Activated gamma-delta T cell treated with anti-CD3 and anti-CD28 coated beads, Interleukin-2, amount 50 U/mL, for 16 hours (primary cell): ENCODE measurements at regions not wholly inside any gene's neighbourhood (a gene's known extent, or its start where the extent isn't known, plus 50 kb on each side); places are given as distances from the start of the nearest gene placed in this dataset.
"Not testable (repeated sequence)": the region's sequence is repeated elsewhere in the genome, so short reads cannot be mapped to it uniquely, and the experiment has no call there.

ENCODE experiments used
- DNase-seq: peaks from one replicate; pipeline ENCODE4 v3.0.0-alpha.2; 2020; ENCODE audit warnings: low read depth

GRCh38 chr13:40342461-40342860 is 324.0 kb downstream of the FOXO1 start:
- no peak for DNase-seq

GRCh38 chr13:40342901-40343300 is 323.5 kb downstream of the FOXO1 start:
- no peak for DNase-seq

GRCh38 chr13:40343550-40344269 is 322.7 kb downstream of the FOXO1 start:
- no peak for DNase-seq

- DNase-seq: no peak
Observed at GRCh38 chr13:40344270-40345148, 321.9 kb downstream of the FOXO1 start.

- no peak for DNase-seq
Observed at GRCh38 chr13:40345149-40345514, 321.3 kb downstream of the FOXO1 start.

GRCh38 chr13:40345654-40346372 is 320.6 kb downstream of the FOXO1 start:
- no peak for DNase-seq

GRCh38 chr13:40346592-40346991 is 319.8 kb downstream of the FOXO1 start:
- no peak for DNase-seq

- DNase-seq: no peak
Observed at GRCh38 chr13:40348096-40348679, 318.3 kb downstream of the FOXO1 start.

- no peak for DNase-seq
Observed at GRCh38 chr13:40350283-40350992, 316.0 kb downstream of the FOXO1 start.

- DNase-seq: no peak
Observed at GRCh38 chr13:40351537-40352379, 314.7 kb downstream of the FOXO1 start.

- no peak for DNase-seq
Observed at GRCh38 chr13:40352380-40352778, 314.1 kb downstream of the FOXO1 start.

GRCh38 chr13:40352802-40353562 is 313.5 kb downstream of the FOXO1 start:
- no peak for DNase-seq

- DNase-seq: no peak
Observed at GRCh38 chr13:40355126-40355724, 311.2 kb downstream of the FOXO1 start.

- no peak for DNase-seq
Observed at GRCh38 chr13:40356011-40356410, 310.4 kb downstream of the FOXO1 start.

- not testable (repeated sequence) for DNase-seq
Observed at GRCh38 chr13:40356458-40356857, 310.0 kb downstream of the FOXO1 start.

- no peak for DNase-seq
Observed at GRCh38 chr13:40362502-40362901, 303.9 kb downstream of the FOXO1 start.

- no peak for DNase-seq
Observed at GRCh38 chr13:40363653-40364052, 302.8 kb downstream of the FOXO1 start.

- DNase-seq: no peak
Observed at GRCh38 chr13:40366119-40366518, 300.3 kb downstream of the FOXO1 start.

- DNase-seq: no peak
Observed at GRCh38 chr13:40368127-40368891, 298.1 kb downstream of the FOXO1 start.
